ENCODE measurements at regions not wholly inside any gene's neighbourhood (a gene's known extent, or its start where the extent isn't known, plus 50 kb on each side); places are given as distances from the start of the nearest gene placed in this dataset.

- no peak for FAIRE-seq
Observed at GRCh38 chr6:140627002-140627401, 1252.6 kb upstream of the CITED2 start.

- no peak for FAIRE-seq
Observed at GRCh38 chr6:140623498-140623897, 1249.0 kb upstream of the CITED2 start.

GRCh38 chr6:140620496-140620895 is 1246.0 kb upstream of the CITED2 start:
- no peak for FAIRE-seq

- no peak for FAIRE-seq
Observed at GRCh38 chr6:140609956-140610355, 1235.5 kb upstream of the CITED2 start.

- no peak for FAIRE-seq
Observed at GRCh38 chr6:140609321-140609720, 1234.9 kb upstream of the CITED2 start.

GRCh38 chr6:140604786-140605185 is 1230.3 kb upstream of the CITED2 start:
- no peak for FAIRE-seq

- FAIRE-seq: no peak
Observed at GRCh38 chr6:140602431-140603248, 1228.2 kb upstream of the CITED2 start.

- no peak for FAIRE-seq
Observed at GRCh38 chr6:140601021-140601808, 1226.8 kb upstream of the CITED2 start.

GRCh38 chr6:140599916-140600315 is 1225.5 kb upstream of the CITED2 start:
- no peak for FAIRE-seq

GRCh38 chr6:140597181-140597580 is 1222.7 kb upstream of the CITED2 start:
- no peak for FAIRE-seq

- no peak for FAIRE-seq
Observed at GRCh38 chr6:140594806-140595128, 1220.3 kb upstream of the CITED2 start.

- no peak for FAIRE-seq
Observed at GRCh38 chr6:140592877-140593276, 1218.4 kb upstream of the CITED2 start.

- FAIRE-seq: no peak
Observed at GRCh38 chr6:140590641-140591040, 1216.2 kb upstream of the CITED2 start.

- no peak for FAIRE-seq
Observed at GRCh38 chr6:140586426-140587061, 1212.1 kb upstream of the CITED2 start.

GRCh38 chr6:140581601-140582000 is 1207.2 kb upstream of the CITED2 start:
- FAIRE-seq: no peak

- FAIRE-seq: no peak
Observed at GRCh38 chr6:140579918-140580317, 1205.5 kb upstream of the CITED2 start.

GRCh38 chr6:140576004-140576555 is 1201.6 kb upstream of the CITED2 start:
- no peak for FAIRE-seq

- no peak for FAIRE-seq
Observed at GRCh38 chr6:140572867-140573266, 1198.4 kb upstream of the CITED2 start.

- no peak for FAIRE-seq
Observed at GRCh38 chr6:140572129-140572528, 1197.7 kb upstream of the CITED2 start.

- FAIRE-seq: no peak
Observed at GRCh38 chr6:140571145-140571544, 1196.7 kb upstream of the CITED2 start.

- no peak for FAIRE-seq
Observed at GRCh38 chr6:140567466-140567865, 1193.0 kb upstream of the CITED2 start.

- peak; percentile 18 for FAIRE-seq
Observed at GRCh38 chr6:140566781-140567277, 1192.4 kb upstream of the CITED2 start.

GRCh38 chr6:140563728-140564127 is 1189.3 kb upstream of the CITED2 start:
- FAIRE-seq: no peak
